ENCODE measurements at regions not wholly inside any gene's neighbourhood (a gene's known extent, or its start where the extent isn't known, plus 50 kb on each side); places are given as distances from the start of the nearest gene placed in this dataset.

- no peak for DNase-seq (ENCODE audit: low read depth)
These were observed 465.4 kb downstream of the RMST start for GRCh38 chr12:97927977-97928376.

- no peak for DNase-seq (ENCODE audit: low read depth)
These were observed 473.6 kb downstream of the RMST start for GRCh38 chr12:97936165-97936564.

- no peak for DNase-seq (ENCODE audit: low read depth)
These were observed 475.4 kb downstream of the RMST start for GRCh38 chr12:97938031-97938430.

GRCh38 chr12:97939156-97939555 is 476.6 kb downstream of the RMST start:
- DNase-seq (ENCODE audit: low read depth): no peak

GRCh38 chr12:97940105-97940504 is 477.5 kb downstream of the RMST start:
- DNase-seq (ENCODE audit: low read depth): no peak

- DNase-seq (ENCODE audit: low read depth): no peak
These were observed 478.0 kb downstream of the RMST start for GRCh38 chr12:97940629-97941028.

- DNase-seq (ENCODE audit: low read depth): no peak
These were observed 479.2 kb downstream of the RMST start for GRCh38 chr12:97941686-97942354.

GRCh38 chr12:97943359-97943758 is 480.8 kb downstream of the RMST start:
- DNase-seq (ENCODE audit: low read depth): no peak

GRCh38 chr12:97944576-97944975 is 482.0 kb downstream of the RMST start:
- DNase-seq (ENCODE audit: low read depth): no peak

- DNase-seq (ENCODE audit: low read depth): no peak
These were observed 484.1 kb downstream of the RMST start for GRCh38 chr12:97946701-97947100.

- no peak for DNase-seq (ENCODE audit: low read depth)
These were observed 486.0 kb downstream of the RMST start for GRCh38 chr12:97948591-97948990.

- DNase-seq (ENCODE audit: low read depth): no peak
These were observed 488.6 kb downstream of the RMST start for GRCh38 chr12:97951239-97951638.

GRCh38 chr12:97951717-97952116 is 489.1 kb downstream of the RMST start:
- no peak for DNase-seq (ENCODE audit: low read depth)

- no peak for DNase-seq (ENCODE audit: low read depth)
These were observed 494.5 kb downstream of the RMST start for GRCh38 chr12:97957109-97957508.

- no peak for DNase-seq (ENCODE audit: low read depth)
These were observed 497.6 kb downstream of the RMST start for GRCh38 chr12:97960225-97960624.

- no peak for DNase-seq (ENCODE audit: low read depth)
These were observed 498.4 kb downstream of the RMST start for GRCh38 chr12:97960741-97961608.

- DNase-seq (ENCODE audit: low read depth): no peak
These were observed 505.2 kb downstream of the RMST start for GRCh38 chr12:97967831-97968230.

GRCh38 chr12:97968641-97969197 is 506.1 kb downstream of the RMST start:
- no peak for DNase-seq (ENCODE audit: low read depth)

- no peak for DNase-seq (ENCODE audit: low read depth)
These were observed 515.3 kb downstream of the RMST start for GRCh38 chr12:97977870-97978405.

- no peak for DNase-seq (ENCODE audit: low read depth)
These were observed 520.1 kb downstream of the RMST start for GRCh38 chr12:97982684-97983083.

GRCh38 chr12:97983796-97984195 is 521.2 kb downstream of the RMST start:
- no peak for DNase-seq (ENCODE audit: low read depth)

- DNase-seq (ENCODE audit: low read depth): no peak
These were observed 521.8 kb downstream of the RMST start for GRCh38 chr12:97984436-97984835.

Measured in GM04503 (cell line).